IPS DF 4.7 (cell line): ENCODE measurements at regions not wholly inside any gene's neighbourhood (a gene's known extent, or its start where the extent isn't known, plus 50 kb on each side); places are given as distances from the start of the nearest gene placed in this dataset.

ENCODE experiments used
- DNase-seq: peaks from one replicate; pipeline ENCODE4 v3.0.0-alpha.2; 2013; ENCODE audit warnings: low spot score; ENCODE audit errors: extremely low read depth

- DNase-seq = no peak
Measured at GRCh38 chr5:159385536-159385935, 55.2 kb upstream of the IL12B start.

- DNase-seq = no peak
Measured at GRCh38 chr5:159386028-159386711, 55.9 kb upstream of the IL12B start.

DNA sequence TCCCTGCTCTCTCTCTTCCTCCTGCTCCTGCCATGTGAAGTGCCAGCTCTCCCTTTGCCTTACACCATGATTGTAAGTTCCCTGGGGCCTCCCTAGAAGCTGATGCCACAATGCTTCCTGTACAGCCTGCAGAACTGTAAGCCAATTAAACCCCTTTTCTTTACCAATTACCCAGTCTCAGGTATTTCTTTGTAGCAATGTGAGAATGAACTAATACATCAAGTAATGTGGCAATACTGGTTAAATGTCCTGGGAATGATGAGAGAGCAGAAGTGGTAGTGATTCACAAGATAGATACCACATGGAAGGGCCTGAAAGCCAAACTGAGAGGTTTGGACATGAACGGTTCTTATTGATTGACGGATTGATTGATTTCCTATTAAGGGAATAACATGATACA, 62.6 kb upstream of the IL12B start:
- no peak for DNase-seq

DNA sequence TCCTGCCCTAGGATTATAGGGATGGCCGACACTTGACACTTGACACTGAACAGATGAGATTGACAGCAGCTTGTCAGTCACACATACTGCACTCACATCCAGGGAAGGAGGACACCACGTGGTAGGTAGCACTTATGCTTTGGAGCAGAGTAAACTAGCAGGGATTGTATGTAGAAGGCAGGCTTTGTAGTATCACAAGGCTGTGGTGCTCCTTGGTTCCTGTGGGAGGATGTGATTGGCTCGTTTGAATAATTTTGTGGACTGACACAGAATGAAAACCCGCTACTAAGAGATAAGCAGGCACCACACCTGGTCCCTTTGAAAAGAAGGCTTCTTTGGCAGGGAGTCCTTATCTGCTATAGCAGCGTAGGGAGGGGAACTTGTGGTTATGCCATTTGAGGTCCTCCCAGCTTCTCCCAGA, 63.6 kb upstream of the IL12B start:
- DNase-seq = no peak

DNA sequence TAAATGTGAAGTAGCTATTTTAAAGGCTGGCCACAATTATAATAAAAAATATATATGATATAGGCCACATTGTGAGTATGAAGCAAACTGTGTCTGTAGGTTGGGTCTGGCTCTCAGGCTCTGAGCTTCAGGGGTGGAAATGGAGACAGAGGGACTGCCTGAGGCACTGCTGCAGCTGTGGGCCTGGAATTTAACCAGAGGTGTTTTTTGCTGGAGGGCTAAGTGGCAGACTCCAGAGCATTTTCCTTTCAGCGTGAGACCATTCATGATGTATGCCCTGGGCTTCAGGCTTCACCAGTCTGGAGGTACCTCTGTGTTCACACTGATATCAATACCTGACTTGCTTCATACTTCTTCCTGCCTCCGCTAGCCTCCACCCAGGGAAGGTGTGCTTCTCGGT, 64.9 kb upstream of the IL12B start:
- DNase-seq = no peak

DNA sequence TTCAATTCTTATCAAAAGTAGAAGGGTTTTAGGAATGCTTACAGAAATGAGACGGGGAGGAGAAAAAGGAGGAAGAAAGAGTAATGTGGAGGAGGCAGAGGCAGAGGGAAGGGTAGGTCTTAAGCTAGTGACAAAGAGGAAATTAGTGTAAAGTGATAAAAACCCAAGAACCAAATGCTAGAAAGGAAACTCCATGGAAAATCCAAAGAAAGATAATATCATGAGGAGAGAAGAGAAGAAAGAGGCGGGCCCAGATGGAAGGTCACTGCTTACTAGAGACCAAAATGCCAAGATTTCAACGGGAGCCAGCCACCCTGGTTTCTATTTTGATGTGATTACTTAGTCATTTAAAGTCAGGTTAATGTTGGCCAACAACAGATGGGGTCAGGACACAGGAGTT, 68.6 kb upstream of the IL12B start:
- DNase-seq = no peak

GRCh38 chr5:159400476-159400875, 70.2 kb upstream of the IL12B start:
- DNase-seq = no peak

DNA sequence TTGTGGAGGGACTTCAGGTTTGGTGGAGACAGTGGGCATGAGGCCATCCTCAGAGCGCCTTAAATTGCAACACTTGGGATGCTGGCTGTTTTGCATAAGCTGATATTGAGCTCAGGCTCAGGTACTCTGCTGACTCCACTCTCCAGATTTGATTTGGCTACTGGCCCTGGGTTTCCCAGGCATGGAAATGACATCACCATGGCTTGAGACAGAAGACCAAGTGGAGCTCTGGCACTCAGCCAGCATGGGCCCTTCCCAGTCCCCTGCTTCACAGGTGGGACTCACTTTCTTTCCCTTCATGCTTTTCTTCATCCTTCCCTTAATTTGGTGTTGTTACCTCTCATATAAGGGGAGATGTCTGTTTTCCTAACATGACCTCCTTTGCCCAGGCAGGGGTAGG, 72.0 kb upstream of the IL12B start:
- DNase-seq = no peak

- DNase-seq = no peak
Measured at GRCh38 chr5:159402856-159403255, 72.6 kb upstream of the IL12B start.

DNA sequence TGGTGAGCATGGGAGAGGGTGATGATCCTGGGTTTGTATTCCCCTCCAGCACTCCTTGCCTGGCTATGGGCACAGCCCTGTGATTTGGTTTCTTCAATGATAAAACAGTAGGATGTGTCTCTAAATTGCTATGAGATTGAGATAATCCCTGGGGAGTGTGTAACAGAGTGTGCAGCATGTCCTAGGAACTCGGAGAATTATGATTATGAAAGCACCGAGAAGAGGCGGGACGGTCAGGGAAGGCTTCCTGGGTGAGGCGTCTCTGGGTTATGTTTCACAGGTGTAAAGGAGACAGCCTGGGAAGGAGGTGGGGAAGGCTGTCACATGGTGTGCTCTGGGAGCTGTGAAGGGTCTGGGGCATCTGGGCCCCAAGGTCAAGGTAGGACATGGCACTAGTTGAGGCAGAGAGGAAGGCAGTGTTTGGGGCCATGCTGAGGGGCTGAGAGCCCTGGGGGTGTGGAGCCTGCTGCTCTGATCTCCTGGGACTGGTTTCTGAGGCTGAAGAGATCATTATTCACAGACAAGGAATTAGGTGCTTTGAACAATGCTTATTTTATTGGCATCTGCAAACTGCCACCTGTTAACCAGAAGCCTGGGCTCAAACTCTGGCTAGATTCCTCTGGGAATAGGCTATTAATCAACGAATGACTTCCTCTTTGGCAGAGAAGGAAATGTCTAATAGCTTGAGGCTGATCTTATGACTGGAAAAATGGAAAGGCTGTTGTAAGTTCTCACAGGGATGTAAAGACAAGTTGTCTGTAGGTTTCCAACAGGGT, 73.8 kb upstream of the IL12B start:
- no peak for DNase-seq

- no peak for DNase-seq
Measured at GRCh38 chr5:159405611-159406031, 75.3 kb upstream of the IL12B start.

GRCh38 chr5:159406571-159406970, 76.3 kb upstream of the IL12B start:
- DNase-seq = no peak

GRCh38 chr5:159409801-159410200, 79.5 kb upstream of the IL12B start:
- DNase-seq = no peak

GRCh38 chr5:159410480-159410879, 80.2 kb upstream of the IL12B start:
- DNase-seq = no peak

GRCh38 chr5:159411115-159411514, 80.8 kb upstream of the IL12B start:
- no peak for DNase-seq

DNA sequence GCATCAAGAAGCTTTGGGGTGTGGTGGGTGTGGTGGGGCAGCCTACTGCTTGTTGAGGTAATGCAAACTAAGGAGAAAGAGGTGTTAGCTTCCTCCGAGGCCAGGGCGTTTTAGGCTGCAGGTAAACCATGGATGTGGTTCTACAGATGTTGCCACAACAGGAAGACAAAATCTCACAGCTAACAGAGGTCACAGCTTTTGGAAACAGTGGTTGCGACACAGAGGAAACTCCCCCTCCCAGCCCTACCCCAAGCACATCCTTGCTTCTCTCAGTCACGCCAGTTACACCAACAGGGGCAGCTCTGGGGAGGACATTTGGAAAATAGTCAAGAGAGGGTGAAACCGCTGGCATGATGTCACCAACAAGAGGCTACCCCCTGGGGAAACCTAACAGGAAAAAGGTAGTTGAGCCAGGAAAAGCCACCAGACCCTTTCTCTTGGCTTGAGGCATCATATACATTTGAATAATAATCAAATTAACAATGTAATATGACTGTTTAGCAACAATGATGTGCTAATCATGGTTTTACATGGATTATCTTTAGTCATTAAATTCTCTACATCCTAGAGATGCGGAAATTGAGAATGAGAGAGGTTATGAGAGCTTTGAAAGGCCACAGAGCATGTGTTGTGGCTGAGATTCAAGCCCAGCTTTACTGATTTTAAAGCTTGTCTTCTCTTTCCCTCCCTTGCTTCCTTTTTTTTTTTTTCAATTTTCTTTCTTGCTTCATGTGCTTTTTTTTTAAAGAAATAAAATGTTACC, 82.2 kb upstream of the IL12B start:
- no peak for DNase-seq

GRCh38 chr5:159414021-159414420, 83.7 kb upstream of the IL12B start:
- DNase-seq = no peak

- DNase-seq = no peak
Measured at GRCh38 chr5:159415301-159415937, 85.1 kb upstream of the IL12B start.

- DNase-seq = no peak
Measured at GRCh38 chr5:159416438-159416837, 86.2 kb upstream of the IL12B start.

DNA sequence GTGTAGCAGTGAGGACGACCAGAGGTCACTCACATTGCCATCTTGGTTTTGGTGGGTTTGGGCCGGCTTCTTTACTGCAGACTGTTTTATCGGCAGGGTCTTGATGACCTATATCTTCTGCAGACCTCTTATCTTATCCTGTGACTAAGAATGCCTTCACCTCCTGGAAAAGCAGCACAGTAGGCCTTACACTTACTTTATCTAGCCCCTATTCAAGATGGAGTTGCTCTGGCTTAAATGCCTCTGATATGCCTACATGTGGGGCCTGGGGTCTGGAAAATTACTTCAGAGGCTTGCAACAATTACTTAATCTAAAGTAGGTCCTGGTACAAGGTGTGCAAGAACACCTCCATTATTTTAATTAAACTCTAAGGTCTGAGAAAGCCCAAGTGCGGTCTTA, 86.9 kb upstream of the IL12B start:
- DNase-seq = no peak

GRCh38 chr5:159419576-159419975, 89.3 kb upstream of the IL12B start:
- no peak for DNase-seq

DNA sequence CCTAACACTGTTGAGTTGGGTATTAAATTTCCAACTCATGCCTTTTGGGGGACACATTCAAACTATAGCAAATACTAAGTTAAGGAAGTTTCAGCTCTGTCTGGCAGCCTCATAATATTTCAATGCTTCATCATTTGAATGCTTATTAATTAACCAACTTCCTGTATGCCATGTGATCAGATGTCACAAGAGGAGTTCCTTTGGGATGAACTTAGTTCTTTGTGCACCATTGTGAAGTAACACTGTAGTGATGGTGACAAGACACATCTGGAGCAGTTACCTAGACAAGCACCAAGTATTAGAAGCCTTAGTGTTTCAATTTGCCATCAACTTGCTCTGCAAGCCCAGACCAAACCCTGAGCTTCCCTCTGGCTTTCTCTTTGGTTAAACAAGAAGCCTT, 90.7 kb upstream of the IL12B start:
- DNase-seq = no peak
